Memory B cell (primary cell): ENCODE measurements at regions not wholly inside any gene's neighbourhood (a gene's known extent, or its start where the extent isn't known, plus 50 kb on each side); places are given as distances from the start of the nearest gene placed in this dataset.

Experiments
- ATAC-seq: fragments of 150-1000 bp; cut with Tn5 transposase; 2 replicates; pipeline ENCODE4 v1.10.0; 2021; ENCODE audit warnings: low read depth, mild to moderate bottlenecking, moderate library complexity
- DNase-seq, 2 donors: peaks; one replicate each; pipeline ENCODE4 v3.0.0; 2022; ENCODE audit warnings: low spot score in 2 of 2
- H3K27ac Mint-ChIP-seq: one replicate; pipeline ENCODE4 v1.8.0; 2022; ENCODE audit warnings: mild to moderate bottlenecking, moderate library complexity, mixed read lengths
- H3K27me3 Mint-ChIP-seq: one replicate; pipeline ENCODE4 v1.8.0; 2022; ENCODE audit warnings: mixed read lengths
- H3K36me3 Mint-ChIP-seq: one replicate; pipeline ENCODE4 v1.8.0; 2022; ENCODE audit warnings: mild to moderate bottlenecking, mixed read lengths
- H3K4me1 Mint-ChIP-seq: one replicate; pipeline ENCODE4 v1.8.0; 2022; ENCODE audit warnings: mixed read lengths
- H3K4me3 Mint-ChIP-seq: one replicate; pipeline ENCODE4 v1.8.0; 2022; ENCODE audit warnings: mild to moderate bottlenecking, moderate library complexity, mixed read lengths
- H3K9me3 Mint-ChIP-seq: one replicate; pipeline ENCODE4 v1.8.0; 2022; ENCODE audit warnings: mixed read lengths

GRCh38 chr2:120440521-120441350, 94.8 kb downstream of the INHBB start:
- Mint-ChIP-seq H3K9me3 (no peaks in the 10 kb centered on the region), H3K36me3 (no peaks in the 10 kb centered on the region), H3K27me3 (peaks cover 35% of the 10 kb centered on the region), H3K4me3 (no peak overlapping the region), H3K27ac (no peak overlapping the region), H3K4me1 (no peaks in the 10 kb centered on the region)
- DNase-seq = no peak
- no peak for ATAC-seq

GRCh38 chr2:120441351-120441700, 95.4 kb downstream of the INHBB start:
- H3K9me3 Mint-ChIP-seq = no peaks in the 10 kb centered on the region
- peaks cover 37% of the 10 kb centered on the region for H3K27me3 Mint-ChIP-seq
- H3K4me3 Mint-ChIP-seq = no peak overlapping the region
- DNase-seq (no peak), ATAC-seq (no peak)
- H3K4me1 Mint-ChIP-seq = no peaks in the 10 kb centered on the region
- H3K36me3 Mint-ChIP-seq = no peaks in the 10 kb centered on the region
- no peak overlapping the region for H3K27ac Mint-ChIP-seq

GRCh38 chr2:120441744-120442471, 96.0 kb downstream of the INHBB start:
- no peak overlapping the region for H3K4me3 Mint-ChIP-seq
- DNase-seq (no peak), ATAC-seq (no peak)
- H3K27ac Mint-ChIP-seq = no peak overlapping the region
- no peaks in the 10 kb centered on the region for H3K36me3 Mint-ChIP-seq
- H3K27me3 Mint-ChIP-seq = peaks cover 35% of the 10 kb centered on the region
- H3K9me3 Mint-ChIP-seq = no peaks in the 10 kb centered on the region
- no peaks in the 10 kb centered on the region for H3K4me1 Mint-ChIP-seq

- Mint-ChIP-seq H3K36me3 (no peaks in the 10 kb centered on the region), H3K4me1 (no peaks in the 10 kb centered on the region), H3K27ac (no peak overlapping the region), H3K4me3 (no peak overlapping the region), H3K27me3 (peaks cover 35% of the 10 kb centered on the region), H3K9me3 (no peaks in the 10 kb centered on the region)
- ATAC-seq = no peak
- DNase-seq = no peak
Observed at GRCh38 chr2:120442541-120442922, 96.6 kb downstream of the INHBB start.

DNA sequence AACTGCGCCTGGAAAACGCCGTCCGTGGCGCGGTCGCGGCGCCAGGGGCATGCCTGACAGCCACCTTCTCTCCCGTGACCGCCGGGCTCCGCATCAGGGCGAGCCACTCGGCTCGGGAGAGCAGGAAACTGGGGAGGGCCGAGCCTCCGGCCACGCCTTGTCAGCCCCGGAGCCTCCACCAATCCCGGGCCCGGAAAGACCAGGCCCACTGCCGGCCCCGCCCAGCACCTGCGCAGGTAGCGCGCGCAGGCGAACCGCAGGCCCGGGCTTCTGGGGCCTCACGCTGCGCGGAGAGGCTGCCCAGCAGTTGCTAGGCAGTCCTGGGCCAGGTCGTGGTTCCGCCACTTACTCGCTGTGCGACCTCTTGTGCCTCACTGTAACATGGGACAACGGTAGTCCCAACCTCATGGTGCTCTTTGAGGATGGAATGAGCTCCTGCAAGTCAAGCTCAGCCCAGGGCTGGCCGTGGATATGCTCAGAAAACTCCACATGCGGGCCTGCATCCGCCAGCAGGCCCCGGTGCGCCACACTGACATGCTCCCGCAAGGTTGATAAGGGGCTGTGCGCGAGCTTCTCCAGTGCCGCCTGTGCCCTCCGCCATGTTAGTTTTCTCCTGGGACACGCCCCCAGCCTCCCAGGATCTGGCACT, 97.1 kb downstream of the INHBB start:
- no peaks in the 10 kb centered on the region for H3K9me3 Mint-ChIP-seq
- H3K27me3 Mint-ChIP-seq = peaks cover 35% of the 10 kb centered on the region

DNA sequence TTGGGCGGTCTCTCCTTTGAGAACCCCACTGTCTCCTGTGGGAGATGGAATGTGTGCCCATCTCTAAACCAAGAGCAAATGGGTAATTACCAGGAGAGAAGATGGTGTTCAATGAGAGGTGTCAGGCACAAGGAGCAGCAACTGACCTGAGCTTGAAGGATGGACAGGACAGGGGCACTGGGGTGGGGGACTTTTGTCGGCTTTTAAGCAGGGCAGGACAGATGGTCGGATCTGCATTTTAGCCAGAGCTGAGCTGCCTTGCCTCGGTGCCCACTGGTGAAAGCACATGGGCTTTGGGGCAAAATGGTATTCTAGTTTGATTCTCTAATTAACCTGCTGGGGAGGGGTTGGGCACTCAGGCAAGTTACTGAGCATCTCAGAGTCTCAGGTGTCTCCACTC, 98.0 kb downstream of the INHBB start:
- H3K4me1 Mint-ChIP-seq = no peaks in the 10 kb centered on the region
- DNase-seq (no peak), ATAC-seq (no peak)
- no peak overlapping the region for H3K27ac Mint-ChIP-seq
- H3K4me3 Mint-ChIP-seq = no peak overlapping the region
- H3K27me3 Mint-ChIP-seq = peaks cover 32% of the 10 kb centered on the region
- no peaks in the 10 kb centered on the region for H3K9me3 Mint-ChIP-seq
- H3K36me3 Mint-ChIP-seq = no peaks in the 10 kb centered on the region

More for the DNA sequence above, 97.1 kb downstream of the INHBB start:
- DNase-seq = no peak
- Mint-ChIP-seq H3K27ac (no peak overlapping the region), H3K4me1 (no peaks in the 10 kb centered on the region), H3K4me3 (no peak overlapping the region), H3K36me3 (no peaks in the 10 kb centered on the region)
- no peak for ATAC-seq

GRCh38 chr2:120444691-120445240, 98.8 kb downstream of the INHBB start:
- Mint-ChIP-seq H3K36me3 (no peaks in the 10 kb centered on the region), H3K27me3 (peaks cover 32% of the 10 kb centered on the region), H3K9me3 (no peaks in the 10 kb centered on the region), H3K27ac (no peak overlapping the region), H3K4me1 (no peaks in the 10 kb centered on the region), H3K4me3 (no peak overlapping the region)
- ATAC-seq (no peak), DNase-seq (no peak)

- Mint-ChIP-seq H3K4me1 (no peaks in the 10 kb centered on the region), H3K27ac (no peak overlapping the region), H3K4me3 (no peak overlapping the region), H3K27me3 (peaks cover 29% of the 10 kb centered on the region), H3K36me3 (no peaks in the 10 kb centered on the region), H3K9me3 (no peaks in the 10 kb centered on the region)
- no peak for DNase-seq
- ATAC-seq = no peak
Observed at GRCh38 chr2:120445449-120446143, 99.7 kb downstream of the INHBB start.

- ATAC-seq (no peak), DNase-seq (no peak)
- no peak overlapping the region for H3K4me3 Mint-ChIP-seq
- peaks cover 28% of the 10 kb centered on the region for H3K27me3 Mint-ChIP-seq
- H3K4me1 Mint-ChIP-seq = no peaks in the 10 kb centered on the region
- no peaks in the 10 kb centered on the region for H3K9me3 Mint-ChIP-seq
- H3K36me3 Mint-ChIP-seq = no peaks in the 10 kb centered on the region
- no peak overlapping the region for H3K27ac Mint-ChIP-seq
Observed at GRCh38 chr2:120446236-120447126, 100.5 kb downstream of the INHBB start.

DNA sequence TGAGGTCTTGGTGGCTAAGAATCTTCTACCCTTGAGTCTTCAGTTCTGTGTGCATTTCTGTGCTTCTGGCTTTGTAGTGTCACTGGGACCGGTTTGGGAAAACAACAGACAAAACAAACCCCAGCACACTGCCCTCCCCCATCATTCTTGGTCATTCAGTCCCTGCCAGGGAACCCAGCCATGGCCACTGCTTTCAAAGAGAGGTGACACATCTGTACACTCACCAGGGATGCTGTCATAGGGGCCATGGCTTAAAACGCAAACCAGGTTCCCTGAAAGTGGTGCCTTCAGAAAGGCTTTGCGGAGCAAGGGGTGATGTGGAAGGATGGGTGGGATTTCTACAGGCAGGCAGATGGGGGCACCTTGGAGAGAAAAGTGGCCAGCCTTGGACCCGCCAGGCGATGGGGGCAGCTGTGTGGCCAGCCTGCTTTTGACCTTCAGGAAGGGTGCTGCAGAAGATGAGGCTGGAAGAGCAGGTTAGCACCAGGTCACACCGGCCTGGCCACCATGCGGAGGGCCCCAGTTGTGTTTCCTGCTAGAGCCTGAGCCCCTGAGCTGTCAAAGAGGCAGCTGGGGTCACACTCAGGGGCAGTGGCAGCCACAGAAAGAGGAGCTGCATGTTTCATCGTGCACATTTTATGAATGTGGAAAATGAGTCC, 101.3 kb downstream of the INHBB start:
- Mint-ChIP-seq H3K4me1 (no peaks in the 10 kb centered on the region), H3K27ac (no peak overlapping the region), H3K36me3 (no peaks in the 10 kb centered on the region), H3K27me3 (peaks cover 26% of the 10 kb centered on the region), H3K9me3 (no peaks in the 10 kb centered on the region), H3K4me3 (no peak overlapping the region)
- ATAC-seq = no peak
- DNase-seq = no peak

DNA sequence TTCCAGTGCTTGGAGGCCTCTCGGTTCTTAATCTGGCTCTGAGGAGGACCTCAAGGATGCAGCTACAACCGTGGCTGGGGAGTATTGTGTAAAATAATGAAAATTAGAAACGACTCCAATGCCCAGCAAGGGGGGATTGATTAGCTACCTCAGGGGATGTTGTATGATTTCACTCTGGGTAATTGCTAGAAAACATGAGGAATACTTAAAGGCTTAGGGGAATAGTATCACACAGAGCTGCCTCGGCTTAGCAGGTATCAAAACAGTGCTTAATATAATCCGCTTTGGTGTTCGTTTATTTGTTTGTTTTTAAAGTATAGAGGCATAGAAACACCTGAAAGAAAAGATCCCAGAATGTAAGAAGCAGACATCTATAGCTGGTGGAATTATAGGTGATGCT, 102.5 kb downstream of the INHBB start:
- H3K4me3 Mint-ChIP-seq = no peak overlapping the region
- no peaks in the 10 kb centered on the region for H3K9me3 Mint-ChIP-seq
- no peaks in the 10 kb centered on the region for H3K36me3 Mint-ChIP-seq
- no peak for ATAC-seq
- H3K4me1 Mint-ChIP-seq = no peaks in the 10 kb centered on the region
- no peak for DNase-seq
- H3K27ac Mint-ChIP-seq = no peak overlapping the region
- H3K27me3 Mint-ChIP-seq = peaks cover 26% of the 10 kb centered on the region

DNA sequence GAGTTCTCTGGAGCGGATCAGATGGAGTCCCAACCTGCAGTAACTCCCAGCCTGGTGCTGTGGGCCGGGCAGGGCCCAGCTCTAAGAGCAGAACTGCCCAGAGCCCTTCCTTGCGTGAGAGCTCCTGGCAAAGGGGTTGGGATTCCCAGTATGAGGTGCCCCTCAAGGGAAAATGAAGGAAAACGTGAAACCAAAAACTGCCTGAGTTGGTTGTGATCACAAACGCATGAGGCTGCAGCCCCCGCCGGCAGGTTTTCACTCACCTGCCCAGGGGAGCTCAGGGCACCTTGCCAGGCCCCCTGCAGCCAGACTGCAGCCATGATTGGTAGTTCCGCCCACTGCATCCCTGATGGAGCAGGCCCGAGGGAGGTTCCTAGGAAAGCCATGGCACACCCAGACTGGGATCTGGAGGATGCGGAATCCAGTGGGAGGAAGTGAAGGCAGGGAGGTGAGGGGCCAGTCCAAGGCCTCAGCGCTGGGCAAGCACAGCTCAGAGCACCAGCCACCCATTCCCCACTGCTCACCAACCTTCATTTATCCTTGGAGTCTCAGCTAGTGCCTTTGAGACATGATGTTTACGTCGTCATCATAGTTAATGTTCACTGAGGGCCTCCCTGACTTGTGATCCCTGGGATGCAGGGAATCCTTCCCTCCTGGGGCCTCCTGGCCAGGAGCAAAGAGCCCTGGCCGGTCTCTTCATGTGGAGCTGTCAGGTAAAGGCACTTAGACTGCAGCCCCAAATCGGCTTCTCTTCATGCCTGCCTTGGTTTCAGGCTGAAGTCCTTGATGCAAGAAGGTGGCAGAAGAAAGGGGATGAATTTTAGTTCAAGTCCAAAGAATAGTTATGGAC, 103.2 kb downstream of the INHBB start:
- Mint-ChIP-seq H3K27ac (no peak overlapping the region), H3K9me3 (no peaks in the 10 kb centered on the region), H3K4me1 (no peaks in the 10 kb centered on the region), H3K36me3 (no peaks in the 10 kb centered on the region), H3K27me3 (peaks cover 20% of the 10 kb centered on the region), H3K4me3 (no peak overlapping the region)
- no peak for DNase-seq
- no peak for ATAC-seq
